Liver (tissue), 8 donors: ENCODE measurements at regions not wholly inside any gene's neighbourhood (a gene's known extent, or its start where the extent isn't known, plus 50 kb on each side); places are given as distances from the start of the nearest gene placed in this dataset.

Source experiments
- DNase-seq: peaks from one replicate; pipeline ENCODE4 v3.0.0-alpha.2; 2017; ENCODE audit warnings: low spot score
- H3K27ac ChIP-seq, 2 donors: one replicate each; pipeline ENCODE4 v1.7.0; 2013; ENCODE audit warnings: inconsistent platforms in 2 of 2, low read length in 2 of 2, control low read depth in 1 of 2, low read depth in 1 of 2, mild to moderate bottlenecking in 1 of 2
- H3K27me3 ChIP-seq, 4 donors: one replicate each; pipeline versions ENCODE4 v1.6.1 to v1.7.0; 2013; ENCODE audit warnings: low read length in 3 of 4, inconsistent platforms in 1 of 4, mild to moderate bottlenecking in 1 of 4, moderate library complexity in 1 of 4; ENCODE audit not compliant: control insufficient read depth in 4 of 4, insufficient read depth in 4 of 4
- H3K36me3 ChIP-seq, 4 donors: one replicate each; pipeline versions ENCODE4 v1.6.1 to v1.7.0; 2013; ENCODE audit warnings: low read length in 3 of 4, mild to moderate bottlenecking in 3 of 4, low read depth in 1 of 4, moderate library complexity in 1 of 4; ENCODE audit not compliant: control insufficient read depth in 4 of 4, insufficient read depth in 3 of 4
- H3K4me1 ChIP-seq, 4 donors: one replicate each; pipeline versions ENCODE4 v1.6.1 to v1.7.0; 2013; ENCODE audit warnings: low read length in 3 of 4, mild to moderate bottlenecking in 3 of 4, moderate library complexity in 1 of 4; ENCODE audit not compliant: control insufficient read depth in 4 of 4, insufficient read depth in 4 of 4
- H3K4me3 ChIP-seq, 3 donors: one replicate each; pipeline versions ENCODE4 v1.6.1 to v1.7.0; 2013; ENCODE audit warnings: low read length in 3 of 3, control low read depth in 1 of 3, low read depth in 1 of 3, mild to moderate bottlenecking in 1 of 3
- H3K9ac ChIP-seq, 2 donors: one replicate each; pipeline ENCODE4 v1.7.0; 2013; ENCODE audit warnings: low read length in 2 of 2, mild to moderate bottlenecking in 2 of 2, moderate library complexity in 2 of 2, control low read depth in 1 of 2, low read depth in 1 of 2
- H3K9me3 ChIP-seq, 4 donors: one replicate each; pipeline versions ENCODE4 v1.6.1 to v1.7.0; 2013; ENCODE audit warnings: low read length in 3 of 4; ENCODE audit not compliant: control insufficient read depth in 4 of 4
- ATF3 ChIP-seq: IDR thresholded peaks from 2 replicates; pipeline ENCODE4 v1.6.1; 2016; ENCODE audit warnings: antibody characterized with exemption
- CTCF ChIP-seq: fragments of 150-350 bp; IDR thresholded peaks from 2 replicates; pipeline ENCODE4 v1.5.1; 2017; ENCODE audit warnings: improper control_type of control experiment, low read depth, low read length; ENCODE audit not compliant: missing input control
- EGR1 ChIP-seq, 2 donors: IDR thresholded peaks; 2 replicates each; pipeline ENCODE4 v1.6.1; 2016 to 2018; ENCODE audit warnings: antibody characterized with exemption in 2 of 2, low read depth in 2 of 2
- FOXA1 ChIP-seq: IDR thresholded peaks from 2 replicates; pipeline ENCODE4 v1.6.1; 2016; ENCODE audit warnings: antibody characterized with exemption
- FOXA2 ChIP-seq: IDR thresholded peaks from 2 replicates; pipeline ENCODE4 v1.6.1; 2016; ENCODE audit warnings: antibody characterized with exemption
- GABPA ChIP-seq, 2 donors: IDR thresholded peaks in 1 of 2; conservative IDR thresholded peaks in 1 of 2; 2 replicates each; pipeline ENCODE4 v1.6.1; 2016; ENCODE audit warnings: antibody characterized with exemption in 2 of 2, mild to moderate bottlenecking in 1 of 2, moderate library complexity in 1 of 2
- HNF4A ChIP-seq, 2 donors: conservative IDR thresholded peaks; 2 replicates each; pipeline ENCODE4 v1.6.1; 2016; ENCODE audit warnings: antibody characterized with exemption in 2 of 2, mild to moderate bottlenecking in 2 of 2
- HNF4G ChIP-seq: IDR thresholded peaks from 2 replicates; pipeline ENCODE4 v1.6.1; 2016; ENCODE audit warnings: antibody characterized with exemption
- JUND ChIP-seq, 2 donors: IDR thresholded peaks; 2 replicates each; pipeline ENCODE4 v1.6.1; 2016; ENCODE audit warnings: antibody characterized with exemption in 2 of 2
- MAX ChIP-seq: IDR thresholded peaks from 2 replicates; pipeline ENCODE4 v1.6.1; 2016; ENCODE audit warnings: antibody characterized with exemption
- NR2F2 ChIP-seq: IDR thresholded peaks from 2 replicates; pipeline ENCODE4 v1.6.1; 2016; ENCODE audit warnings: antibody characterized with exemption
- RAD21 ChIP-seq, 2 donors: IDR thresholded peaks; 2 replicates each; pipeline ENCODE4 v1.6.1; 2016; ENCODE audit warnings: antibody characterized with exemption in 2 of 2, mild to moderate bottlenecking in 2 of 2
- REST ChIP-seq: IDR thresholded peaks from 2 replicates; pipeline ENCODE4 v1.6.1; 2016; ENCODE audit warnings: antibody characterized with exemption, mild to moderate bottlenecking
- SP1 ChIP-seq: IDR thresholded peaks from 2 replicates; pipeline ENCODE4 v1.6.1; 2018; ENCODE audit warnings: antibody characterized with exemption, mild to moderate bottlenecking
- TAF1 ChIP-seq: conservative IDR thresholded peaks from 2 replicates; pipeline ENCODE4 v1.6.1; 2016; ENCODE audit warnings: antibody characterized with exemption, mild to moderate bottlenecking
- YY1 ChIP-seq: IDR thresholded peaks from 2 replicates; pipeline ENCODE4 v1.6.1; 2016; ENCODE audit warnings: antibody characterized with exemption, mild to moderate bottlenecking
- ZBTB33 ChIP-seq: IDR thresholded peaks from 2 replicates; pipeline ENCODE4 v1.6.1; 2016; ENCODE audit warnings: antibody characterized with exemption
- WGBS: extraction: QIAGEN DNeasy Blood & Tissue Kit; methylation state at CpG from one replicate; pipeline ENCODE4 v1.1.7; 2013; 5-methylcytosine and 5-hydroxymethylcytosine counted together
- donor health status: healthy.
- donor health status: healthy.
- donor health status: healthy.
- donor health status: healthy.
- donor health status: healthy.

GRCh38 chr2:163046615-163047014 is 208.0 kb upstream of the KCNH7 start:
- Histone ChIP-seq H3K36me3 (no peaks in the 10 kb centered on the region), H3K9me3 (no peaks in the 10 kb centered on the region), H3K4me3 (no peak overlapping the region), H3K4me1 (no peaks in the 10 kb centered on the region), H3K27ac (no peak overlapping the region), H3K27me3 (no peaks in the 10 kb centered on the region), H3K9ac (no peak overlapping the region)
- TF ChIP-seq SP1 (no peak), CTCF (no peak), RAD21 (IDR thresholded peaks at IDR 0.05) (no peak), HNF4G (no peak), MAX (no peak), HNF4A (conservative IDR thresholded peaks at IDR 0.05) (no peak), ATF3 (no peak), NR2F2 (no peak), TAF1 (no peak), FOXA2 (no peak), GABPA (IDR thresholded peaks at IDR 0.05 in 1 of 2, conservative IDR thresholded peaks at IDR 0.05 in 1 of 2) (no peak), JUND (IDR thresholded peaks at IDR 0.05) (no peak), EGR1 (IDR thresholded peaks at IDR 0.05; ENCODE audit: low read depth in 2 of 2) (no peak), ZBTB33 (no peak), YY1 (no peak), FOXA1 (no peak), REST (no peak)
- WGBS = 87% methylated on average over 2 of the region's 2 CpGs
- no peak for DNase-seq

- 43% methylated on average over 2 of the region's 2 CpGs for WGBS
- Histone ChIP-seq H3K27me3 (no peaks in the 10 kb centered on the region), H3K4me1 (no peaks in the 10 kb centered on the region), H3K27ac (no peak overlapping the region), H3K4me3 (no peak overlapping the region), H3K36me3 (no peaks in the 10 kb centered on the region), H3K9ac (no peak overlapping the region), H3K9me3 (no peaks in the 10 kb centered on the region)
- TF ChIP-seq REST = no peak
- TF ChIP-seq MAX = no peak
- no peak for TF ChIP-seq SP1
- TF ChIP-seq FOXA2 = no peak
- no peak for TF ChIP-seq HNF4G
- no peak for TF ChIP-seq EGR1 (IDR thresholded peaks at IDR 0.05; ENCODE audit: low read depth in 2 of 2)
- no peak for TF ChIP-seq FOXA1
- TF ChIP-seq JUND (IDR thresholded peaks at IDR 0.05) = no peak
- DNase-seq = no peak
Observed at GRCh38 chr2:163045830-163046229, 207.3 kb upstream of the KCNH7 start.
